HG03139 (cell line): ENCODE measurements at regions not wholly inside any gene's neighbourhood (a gene's known extent, or its start where the extent isn't known, plus 50 kb on each side); places are given as distances from the start of the nearest gene placed in this dataset.

Source experiments
- ATAC-seq: cut with Tn5 transposase; IDR thresholded peaks from one replicate; pipeline ENCODE4 v1.9.1; 2021; ENCODE audit not compliant: unreplicated experiment

GRCh38 chr4:117783716-117784115 is 250.6 kb upstream of the NDST3 start:
- no peak for ATAC-seq

GRCh38 chr4:117784266-117784665 is 250.0 kb upstream of the NDST3 start:
- no peak for ATAC-seq

- no peak for ATAC-seq
These were observed 247.7 kb upstream of the NDST3 start for GRCh38 chr4:117786566-117786965.

GRCh38 chr4:117793845-117794480 is 240.3 kb upstream of the NDST3 start:
- no peak for ATAC-seq

- ATAC-seq = no peak
These were observed 237.6 kb upstream of the NDST3 start for GRCh38 chr4:117796677-117797076.

GRCh38 chr4:117800636-117801035 is 233.7 kb upstream of the NDST3 start:
- no peak for ATAC-seq

GRCh38 chr4:117801756-117802155 is 232.5 kb upstream of the NDST3 start:
- ATAC-seq = no peak

- no peak for ATAC-seq
These were observed 222.6 kb upstream of the NDST3 start for GRCh38 chr4:117811731-117812130.

GRCh38 chr4:117814277-117815246 is 219.7 kb upstream of the NDST3 start:
- no peak for ATAC-seq

- ATAC-seq = no peak
These were observed 217.0 kb upstream of the NDST3 start for GRCh38 chr4:117817301-117817700.

- ATAC-seq = no peak
These were observed 212.5 kb upstream of the NDST3 start for GRCh38 chr4:117821834-117822233.

GRCh38 chr4:117823388-117823787 is 210.9 kb upstream of the NDST3 start:
- ATAC-seq = no peak

GRCh38 chr4:117825600-117825999 is 208.7 kb upstream of the NDST3 start:
- ATAC-seq = no peak

GRCh38 chr4:117831060-117831683 is 203.1 kb upstream of the NDST3 start:
- ATAC-seq = no peak

- ATAC-seq = no peak
These were observed 198.7 kb upstream of the NDST3 start for GRCh38 chr4:117835566-117835965.

GRCh38 chr4:117844594-117844993 is 189.7 kb upstream of the NDST3 start:
- ATAC-seq = no peak

- no peak for ATAC-seq
These were observed 189.0 kb upstream of the NDST3 start for GRCh38 chr4:117845270-117845669.

- ATAC-seq = no peak
These were observed 186.4 kb upstream of the NDST3 start for GRCh38 chr4:117847849-117848248.

GRCh38 chr4:117868201-117868600 is 166.1 kb upstream of the NDST3 start:
- ATAC-seq = no peak

- ATAC-seq = no peak
These were observed 160.5 kb upstream of the NDST3 start for GRCh38 chr4:117873779-117874178.

GRCh38 chr4:117874216-117874615 is 160.1 kb upstream of the NDST3 start:
- no peak for ATAC-seq

GRCh38 chr4:117889978-117890377 is 144.3 kb upstream of the NDST3 start:
- no peak for ATAC-seq
